Keratinocyte (primary cell): ENCODE measurements at regions not wholly inside any gene's neighbourhood (a gene's known extent, or its start where the extent isn't known, plus 50 kb on each side); places are given as distances from the start of the nearest gene placed in this dataset.

Experiments
- DNase-seq: peaks from one replicate; pipeline ENCODE4 v3.0.0-alpha.2; 2011; ENCODE audit warnings: low read depth, missing footprints, low spot score
- FAIRE-seq: peaks from 2 replicates; lab custom pipeline; 2011; peaks lifted over from hg19 to GRCh38; lab: Jason Lieb, UNC
- H2AFZ ChIP-seq: 2 replicates; pipeline ENCODE4 v1.6.0; 2012; ENCODE audit warnings: low read length, control low read depth, inconsistent platforms; ENCODE audit not compliant: control insufficient read depth
- H3K27ac ChIP-seq: 2 replicates; pipeline ENCODE4 v1.5.1; 2011; ENCODE audit warnings: low read length; ENCODE audit not compliant: control insufficient read depth, insufficient read depth
- H3K27me3 ChIP-seq: 3 replicates; pipeline ENCODE4 v1.6.0; 2011; ENCODE audit warnings: low read length; ENCODE audit not compliant: control insufficient read depth, insufficient read depth; ENCODE audit errors: extremely low read depth
- H3K36me3 ChIP-seq, 2 experiments: 2 replicates in 1 of 2; 3 replicates in 1 of 2; pipeline ENCODE4 v1.5.1; 2011; ENCODE audit warnings: low read length in 2 of 2, mild to moderate bottlenecking in 1 of 2; ENCODE audit not compliant: control insufficient read depth in 2 of 2, insufficient read depth in 2 of 2; ENCODE audit errors: extremely low read depth in 1 of 2
- H3K4me1 ChIP-seq: 3 replicates; pipeline ENCODE4 v1.5.1; 2011; ENCODE audit warnings: low read length; ENCODE audit not compliant: control insufficient read depth, insufficient read depth; ENCODE audit errors: extremely low read depth
- H3K4me2 ChIP-seq: 3 replicates; pipeline ENCODE4 v1.6.0; 2011; ENCODE audit warnings: low read depth, low read length; ENCODE audit not compliant: control insufficient read depth, insufficient read depth; ENCODE audit errors: extremely low read depth
- H3K4me3 ChIP-seq, 3 experiments: fragments of 200-600 bp in 1 of 3; sonication (generic) in 1 of 3; 2 replicates in 2 of 3; 3 replicates in 1 of 3; pipeline ENCODE4 v1.5.1; 2011 to 2016; ENCODE audit warnings: low read length in 3 of 3, mild to moderate bottlenecking in 3 of 3, control low read depth in 2 of 3, inconsistent platforms in 1 of 3, low read depth in 1 of 3, mixed read lengths in 1 of 3, mixed run types in 1 of 3, moderate library complexity in 1 of 3; ENCODE audit not compliant: control insufficient read depth in 2 of 3, insufficient read depth in 2 of 3; ENCODE audit errors: extremely low read depth in 1 of 3
- H3K79me2 ChIP-seq: 2 replicates; pipeline ENCODE4 v1.6.0; 2012; ENCODE audit warnings: low read length; ENCODE audit not compliant: control insufficient read depth, insufficient read depth
- H3K9ac ChIP-seq: 3 replicates; pipeline ENCODE4 v1.6.0; 2011; ENCODE audit warnings: low read length; ENCODE audit not compliant: control insufficient read depth, insufficient read depth; ENCODE audit errors: extremely low read depth
- H3K9me1 ChIP-seq: 3 replicates; pipeline ENCODE4 v1.6.0; 2011; ENCODE audit warnings: low read length; ENCODE audit not compliant: control insufficient read depth, insufficient read depth; ENCODE audit errors: extremely low read depth
- H3K9me3 ChIP-seq: 2 replicates; pipeline ENCODE4 v1.5.1; 2012; ENCODE audit warnings: low read depth, low read length; ENCODE audit not compliant: control insufficient read depth
- H4K20me1 ChIP-seq: 3 replicates; pipeline ENCODE4 v1.6.0; 2011; ENCODE audit warnings: low read length; ENCODE audit not compliant: control insufficient read depth, insufficient read depth; ENCODE audit errors: extremely low read depth
- EZH2 ChIP-seq: IDR thresholded peaks from one replicate; pipeline ENCODE4 v1.6.1; 2012; ENCODE audit warnings: inconsistent platforms, mild to moderate bottlenecking, low read length, moderate library complexity
- dilution Hi-C: fragments of 300-500 bp; cut with MboI; formaldehyde crosslinking; loops from one replicate; pipeline ENCODE4 v1.7.0; 2020; ENCODE audit warnings: low sequenced_read_pairs; ENCODE audit not compliant: extremely low pct_ligation_motif_present
- TF ChIP-seq, protein P1 (sequence below), 3 experiments: IDR thresholded peaks in 1 of 3; conservative IDR thresholded peaks in 1 of 3; optimal IDR thresholded peaks in 1 of 3; 2 replicates in 2 of 3; 3 replicates in 1 of 3; pipeline versions ENCODE3 to v1.5.1; 2011; ENCODE audit warnings: low read length in 3 of 3, mild to moderate bottlenecking in 3 of 3, moderate library complexity in 2 of 3, control low read depth in 1 of 3, inconsistent platforms in 1 of 3; ENCODE audit not compliant: insufficient read depth in 2 of 3; ENCODE audit errors: extremely low read depth in 1 of 3

GRCh38 chr20:4578375-4578774, 107.9 kb upstream of the PRNP start:
- dilution Hi-C loops, result no loop called here
- Histone ChIP-seq H3K4me2 (no peak overlapping the region), H3K79me2 (no peaks in the 10 kb centered on the region), H3K4me3 (no peak overlapping the region), H2AFZ (no peak overlapping the region), H3K27ac (no peak overlapping the region), H3K4me1 (no peaks in the 10 kb centered on the region), H3K36me3 (no peaks in the 10 kb centered on the region), H3K27me3 (no peaks in the 10 kb centered on the region), H3K9me1 (no peaks in the 10 kb centered on the region), H3K9me3 (no peaks in the 10 kb centered on the region), H4K20me1 (no peaks in the 10 kb centered on the region), H3K9ac (no peak overlapping the region)
- DNase-seq (no peak), FAIRE-seq (no peak)
- TF ChIP-seq, protein P1, sequence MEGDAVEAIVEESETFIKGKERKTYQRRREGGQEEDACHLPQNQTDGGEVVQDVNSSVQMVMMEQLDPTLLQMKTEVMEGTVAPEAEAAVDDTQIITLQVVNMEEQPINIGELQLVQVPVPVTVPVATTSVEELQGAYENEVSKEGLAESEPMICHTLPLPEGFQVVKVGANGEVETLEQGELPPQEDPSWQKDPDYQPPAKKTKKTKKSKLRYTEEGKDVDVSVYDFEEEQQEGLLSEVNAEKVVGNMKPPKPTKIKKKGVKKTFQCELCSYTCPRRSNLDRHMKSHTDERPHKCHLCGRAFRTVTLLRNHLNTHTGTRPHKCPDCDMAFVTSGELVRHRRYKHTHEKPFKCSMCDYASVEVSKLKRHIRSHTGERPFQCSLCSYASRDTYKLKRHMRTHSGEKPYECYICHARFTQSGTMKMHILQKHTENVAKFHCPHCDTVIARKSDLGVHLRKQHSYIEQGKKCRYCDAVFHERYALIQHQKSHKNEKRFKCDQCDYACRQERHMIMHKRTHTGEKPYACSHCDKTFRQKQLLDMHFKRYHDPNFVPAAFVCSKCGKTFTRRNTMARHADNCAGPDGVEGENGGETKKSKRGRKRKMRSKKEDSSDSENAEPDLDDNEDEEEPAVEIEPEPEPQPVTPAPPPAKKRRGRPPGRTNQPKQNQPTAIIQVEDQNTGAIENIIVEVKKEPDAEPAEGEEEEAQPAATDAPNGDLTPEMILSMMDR (optimal IDR thresholded peaks at IDR 0.05 in 1 of 3, IDR thresholded peaks at IDR 0.05 in 1 of 3, conservative IDR thresholded peaks at IDR 0.05 in 1 of 3; ENCODE audit: extremely low read depth in 1 of 3, insufficient read depth in 2 of 3, low read length in 3 of 3), result no peak
- TF ChIP-seq EZH2, result no peak

GRCh38 chr20:4574356-4574690, 111.9 kb upstream of the PRNP start:
- Histone ChIP-seq H3K79me2 (no peaks in the 10 kb centered on the region), H2AFZ (no peak overlapping the region), H3K9me1 (no peaks in the 10 kb centered on the region), H3K4me1 (no peaks in the 10 kb centered on the region), H4K20me1 (no peaks in the 10 kb centered on the region), H3K27me3 (no peaks in the 10 kb centered on the region), H3K36me3 (no peaks in the 10 kb centered on the region), H3K9me3 (no peaks in the 10 kb centered on the region), H3K9ac (no peak overlapping the region), H3K4me3 (no peak overlapping the region), H3K4me2 (no peak overlapping the region), H3K27ac (no peak overlapping the region)
- TF ChIP-seq, protein P1 (optimal IDR thresholded peaks at IDR 0.05 in 1 of 3, IDR thresholded peaks at IDR 0.05 in 1 of 3, conservative IDR thresholded peaks at IDR 0.05 in 1 of 3; ENCODE audit: extremely low read depth in 1 of 3, insufficient read depth in 2 of 3, low read length in 3 of 3), result no peak
- TF ChIP-seq EZH2, result no peak
- FAIRE-seq (no peak), DNase-seq (no peak)
- dilution Hi-C loops, result no loop called here
